ENCODE measurements at regions not wholly inside any gene's neighbourhood (a gene's known extent, or its start where the extent isn't known, plus 50 kb on each side); places are given as distances from the start of the nearest gene placed in this dataset.

DNA sequence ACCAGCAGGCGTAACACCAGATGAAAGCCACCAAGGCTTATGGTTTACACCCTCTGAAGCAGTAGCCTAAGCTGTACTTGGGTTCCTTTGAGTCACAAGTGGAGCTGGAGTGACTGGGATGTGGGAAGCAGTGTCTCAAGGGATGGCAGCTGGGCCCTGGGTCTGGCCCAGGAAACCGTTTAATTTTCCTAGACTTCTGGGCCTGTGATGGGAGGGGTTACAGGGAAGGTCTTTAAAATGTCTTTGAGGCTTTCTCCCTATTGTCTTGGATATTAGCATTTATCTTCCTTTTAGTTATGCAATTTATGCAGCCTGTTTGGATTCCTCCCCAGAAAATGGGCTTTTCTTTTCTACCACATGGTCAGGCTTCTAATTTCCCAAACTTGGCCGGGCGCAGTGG, 568.2 kb downstream of the ANKRD7 start:
- ATAC-seq (ENCODE audit: low read depth): no peak
- ChIA-PET CTCF (no interaction called here), POLR2A (ENCODE audit: unreplicated experiment) (no interaction called here)
- H3K56ac ChIP-seq (ENCODE audit: extremely low read depth, insufficient read depth, low read length): no peak overlapping the region
- H3K4me3 ChIP-seq (ENCODE audit: insufficient read depth, low read depth, low read length): no peak overlapping the region
- no peak overlapping the region for H3K27ac ChIP-seq (ENCODE audit: insufficient read depth, low read length)
- no peak overlapping the region for H3K4ac ChIP-seq (ENCODE audit: low read depth, low read length)
- H3K18ac ChIP-seq (ENCODE audit: low read depth, low read length): no peak overlapping the region
- no peak overlapping the region for H3K14ac ChIP-seq (replicated peaks; ENCODE audit: low read depth, low read length)
- H3K36me3 ChIP-seq (ENCODE audit: control insufficient read depth, insufficient read depth, low read length): no peaks in the 10 kb centered on the region
- no peak overlapping the region for H4K91ac ChIP-seq (ENCODE audit: insufficient read depth, low read depth, low read length)
- H3K4me1 ChIP-seq (ENCODE audit: control insufficient read depth, insufficient read depth, low read length): no peaks in the 10 kb centered on the region
- H3K9me1 ChIP-seq (ENCODE audit: insufficient read depth, low read length): no peaks in the 10 kb centered on the region
- WGBS, 2 experiments (ENCODE audit: extremely low coverage in 2 of 2, insufficient read length in 1 of 2): no CpG with 5 or more reads among the region's 4 CpGs
- H4K5ac ChIP-seq (ENCODE audit: low read depth, low read length): no peak overlapping the region
- H2AK9ac ChIP-seq (replicated peaks; ENCODE audit: low read depth, low read length, poor library complexity): no peak overlapping the region
- no peaks in the 10 kb centered on the region for H4K20me1 ChIP-seq (ENCODE audit: insufficient read depth, low read length)
- intact Hi-C loops (cut with micrococcal nuclease) (no loop called here), dilution Hi-C loops (cut with HindIII; ENCODE audit: low sequenced_read_pairs, unreplicated experiment) (no loop called here), in situ Hi-C loops (cut with MboI; ENCODE audit: low sequenced_read_pairs) (no loop called here)
- no peak overlapping the region for H3K23ac ChIP-seq (ENCODE audit: low read depth, low read length)
- no peak overlapping the region for H3K4me2 ChIP-seq (ENCODE audit: low read depth, low read length)
- H2AFZ ChIP-seq (replicated peaks; ENCODE audit: low read length, poor library complexity): no peak overlapping the region
- no peak overlapping the region for H4K8ac ChIP-seq (ENCODE audit: low read depth in 2 of 2, low read length in 2 of 2)
- no peaks in the 10 kb centered on the region for H3K27me3 ChIP-seq (ENCODE audit: control insufficient read depth, insufficient read depth, low read length)
- DNase-seq: no peak
- H2BK20ac ChIP-seq (ENCODE audit: low read depth, low read length): no peak overlapping the region
- no peak overlapping the region for H2AK5ac ChIP-seq (ENCODE audit: low read depth, low read length)
- peaks cover 2% of the 10 kb centered on the region; the same call in 1 of the 2 replicates for H3K9me3 ChIP-seq (ENCODE audit: control insufficient read depth, insufficient read depth, low read length)
- TF ChIP-seq CHD1 (IDR thresholded peaks at IDR 0.05; ENCODE audit: low read depth, low read length): no peak
- TF ChIP-seq BHLHE40 (IDR thresholded peaks at IDR 0.05; ENCODE audit: low read depth, low read length): no peak
- TF ChIP-seq, protein P1, sequence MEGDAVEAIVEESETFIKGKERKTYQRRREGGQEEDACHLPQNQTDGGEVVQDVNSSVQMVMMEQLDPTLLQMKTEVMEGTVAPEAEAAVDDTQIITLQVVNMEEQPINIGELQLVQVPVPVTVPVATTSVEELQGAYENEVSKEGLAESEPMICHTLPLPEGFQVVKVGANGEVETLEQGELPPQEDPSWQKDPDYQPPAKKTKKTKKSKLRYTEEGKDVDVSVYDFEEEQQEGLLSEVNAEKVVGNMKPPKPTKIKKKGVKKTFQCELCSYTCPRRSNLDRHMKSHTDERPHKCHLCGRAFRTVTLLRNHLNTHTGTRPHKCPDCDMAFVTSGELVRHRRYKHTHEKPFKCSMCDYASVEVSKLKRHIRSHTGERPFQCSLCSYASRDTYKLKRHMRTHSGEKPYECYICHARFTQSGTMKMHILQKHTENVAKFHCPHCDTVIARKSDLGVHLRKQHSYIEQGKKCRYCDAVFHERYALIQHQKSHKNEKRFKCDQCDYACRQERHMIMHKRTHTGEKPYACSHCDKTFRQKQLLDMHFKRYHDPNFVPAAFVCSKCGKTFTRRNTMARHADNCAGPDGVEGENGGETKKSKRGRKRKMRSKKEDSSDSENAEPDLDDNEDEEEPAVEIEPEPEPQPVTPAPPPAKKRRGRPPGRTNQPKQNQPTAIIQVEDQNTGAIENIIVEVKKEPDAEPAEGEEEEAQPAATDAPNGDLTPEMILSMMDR (conservative IDR thresholded peaks at IDR 0.05; ENCODE audit: low read depth, low read length): no peak
- H3K79me1 ChIP-seq (ENCODE audit: low read depth in 1 of 2, low read length in 2 of 2): no peaks in the 10 kb centered on the region
- no peak overlapping the region for H2BK120ac ChIP-seq (ENCODE audit: low read depth, low read length)
- BruUV-seq (replicated peaks): no TSS peak
- H2BK15ac ChIP-seq (ENCODE audit: low read depth, low read length): no peak overlapping the region
- no peak overlapping the region for H2BK5ac ChIP-seq (ENCODE audit: low read depth, low read length, poor library complexity, severe bottlenecking)
- H3K9ac ChIP-seq (ENCODE audit: low read depth, low read length): no peak overlapping the region

All from IMR-90 (cell line).